K562 (cell line): ENCODE measurements at regions not wholly inside any gene's neighbourhood (a gene's known extent, or its start where the extent isn't known, plus 50 kb on each side); places are given as distances from the start of the nearest gene placed in this dataset.

ENCODE experiments used
- CSDE1 ChIP-seq, 2 experiments: fragments of 450-650 bp; IDR thresholded peaks; 2 replicates each; pipeline ENCODE4 v1.6.1; 2016; ENCODE audit warnings: mild to moderate bottlenecking in 1 of 2
- CTCF ChIP-seq, 3 experiments: IDR thresholded peaks in 2 of 3; conservative IDR thresholded peaks in 1 of 3; 2 replicates each; pipeline ENCODE4 v1.5.1; 2011 to 2012; ENCODE audit warnings: low read length in 3 of 3, mild to moderate bottlenecking in 3 of 3, control low read depth in 2 of 3, improper control_type of control experiment in 1 of 3, inconsistent platforms in 1 of 3, low read depth in 1 of 3, mixed read lengths in 1 of 3, moderate library complexity in 1 of 3; ENCODE audit not compliant: insufficient read depth in 2 of 3
- ESRRA ChIP-seq: fragments of 450-650 bp; IDR thresholded peaks from 2 replicates; pipeline ENCODE4 v1.6.1; 2014; ENCODE audit warnings: low read depth, mild to moderate bottlenecking, moderate library complexity, borderline replicate concordance
- FOXM1 ChIP-seq, 2 experiments: fragments of 450-650 bp in 1 of 2; sonication (generic) in 1 of 2; formaldehyde crosslinking in 1 of 2; IDR thresholded peaks; 2 replicates each; pipeline versions ENCODE4 v1.6.1 to v1.9.0; 2017 to 2022; ENCODE audit warnings: low read depth in 2 of 2, mild to moderate bottlenecking in 2 of 2, missing genetic modification reagents in 1 of 2, moderate library complexity in 1 of 2
- HDAC2 ChIP-seq: fragments of 450-650 bp; IDR thresholded peaks from 2 replicates; pipeline ENCODE4 v1.6.1; 2016; ENCODE audit warnings: mild to moderate bottlenecking
- MCM3 ChIP-seq: fragments of 450-650 bp; IDR thresholded peaks from 2 replicates; pipeline ENCODE4 v1.6.1; 2016
- NELFE ChIP-seq: IDR thresholded peaks from 2 replicates; pipeline ENCODE4 v1.6.1; 2011; ENCODE audit warnings: mild to moderate bottlenecking; ENCODE audit not compliant: insufficient read depth, insufficient read length
- REST ChIP-seq, 2 experiments: fragments of 450-650 bp; formaldehyde crosslinking in 1 of 2; IDR thresholded peaks; 2 replicates each; pipeline versions ENCODE4 v1.4.0 to v1.6.1; 2014 to 2020; ENCODE audit warnings: mild to moderate bottlenecking in 2 of 2, borderline replicate concordance in 1 of 2, low read depth in 1 of 2
- TAF1 ChIP-seq: IDR thresholded peaks from 2 replicates; pipeline ENCODE4 v1.6.1; 2011; ENCODE audit warnings: mild to moderate bottlenecking, low read length, moderate library complexity; ENCODE audit not compliant: insufficient read depth, control insufficient read depth, severe bottlenecking; ENCODE audit errors: extremely low read depth
- TCF7L2 ChIP-seq: fragments of 150-350 bp; IDR thresholded peaks from 2 replicates; pipeline ENCODE4 v1.6.1; 2016; ENCODE audit warnings: low read depth, mild to moderate bottlenecking, low read length, moderate library complexity
- TEAD1 ChIP-seq, 2 experiments: fragments of 450-650 bp in 1 of 2; sonication (generic) in 1 of 2; formaldehyde crosslinking; IDR thresholded peaks; 2 replicates each; pipeline versions ENCODE4 v1.4.0 to v1.8.0; 2020 to 2022; ENCODE audit warnings: mild to moderate bottlenecking in 2 of 2, missing genetic modification reagents in 1 of 2
- ZBTB26 ChIP-seq: fragments of 450-650 bp; formaldehyde crosslinking; IDR thresholded peaks from 2 replicates; pipeline ENCODE4 v1.4.0; 2022; ENCODE audit warnings: missing genetic modification characterization
- ZFP91 ChIP-seq: sonication (generic); formaldehyde crosslinking; IDR thresholded peaks from 2 replicates; pipeline ENCODE4 v1.8.0; 2022; ENCODE audit warnings: mild to moderate bottlenecking, missing genetic modification reagents

- TF ChIP-seq MCM3 (no peak), CTCF (IDR thresholded peaks at IDR 0.05 in 2 of 3, conservative IDR thresholded peaks at IDR 0.05 in 1 of 3; ENCODE audit: insufficient read depth in 2 of 3, low read depth in 1 of 3, low read length in 3 of 3) (no peak), TEAD1 (CRISPR knock-in tag; IDR thresholded peaks at IDR 0.05) (no peak), TAF1 (no peak), ESRRA (no peak), HDAC2 (no peak), FOXM1 (IDR thresholded peaks at IDR 0.05; ENCODE audit: low read depth) (no peak), FOXM1 (CRISPR knock-in tag; IDR thresholded peaks at IDR 0.05; ENCODE audit: low read depth) (no peak), ZBTB26 (CRISPR knock-in tag) (no peak), TCF7L2 (no peak), NELFE (no peak), ZFP91 (no peak), CSDE1 (IDR thresholded peaks at IDR 0.05) (no peak), REST (IDR thresholded peaks at IDR 0.05; ENCODE audit: borderline replicate concordance) (no peak), REST (CRISPR knock-in tag; IDR thresholded peaks at IDR 0.05; ENCODE audit: low read depth) (no peak)
These were observed 593.5 kb downstream of the TBC1D22A start for GRCh38 chr22:47355776-47356510.
